Suppressor macrophage treated with lipopolysaccharide for 4 hours (primary cell): ENCODE measurements at regions not wholly inside any gene's neighbourhood (a gene's known extent, or its start where the extent isn't known, plus 50 kb on each side); places are given as distances from the start of the nearest gene placed in this dataset.
"Not testable (repeated sequence)": the region's sequence is repeated elsewhere in the genome, so short reads cannot be mapped to it uniquely, and the experiment has no call there.

Source experiments
- DNase-seq: peaks from one replicate; pipeline ENCODE4 v3.0.0-alpha.2; 2020

DNA sequence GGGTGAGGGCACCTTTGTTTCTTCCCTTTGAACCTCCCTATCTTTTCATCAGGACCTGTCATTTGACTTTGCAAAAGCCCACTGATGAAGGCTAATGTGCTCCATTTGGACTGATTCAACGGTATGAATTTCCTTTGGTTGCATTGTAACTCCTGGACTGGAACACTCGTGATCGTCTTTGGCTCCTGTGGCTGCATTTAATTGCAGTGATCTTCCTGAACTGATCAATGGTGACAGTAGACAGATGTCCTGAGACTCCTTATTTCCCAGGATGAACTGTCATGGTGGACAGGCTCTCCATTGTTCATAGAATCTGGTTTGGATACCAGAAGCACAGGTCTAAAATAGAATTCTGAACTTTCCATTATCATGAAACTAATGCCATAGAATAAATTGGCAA lies 224.8 kb upstream of the GAP43 start:
- DNase-seq, result no peak

DNA sequence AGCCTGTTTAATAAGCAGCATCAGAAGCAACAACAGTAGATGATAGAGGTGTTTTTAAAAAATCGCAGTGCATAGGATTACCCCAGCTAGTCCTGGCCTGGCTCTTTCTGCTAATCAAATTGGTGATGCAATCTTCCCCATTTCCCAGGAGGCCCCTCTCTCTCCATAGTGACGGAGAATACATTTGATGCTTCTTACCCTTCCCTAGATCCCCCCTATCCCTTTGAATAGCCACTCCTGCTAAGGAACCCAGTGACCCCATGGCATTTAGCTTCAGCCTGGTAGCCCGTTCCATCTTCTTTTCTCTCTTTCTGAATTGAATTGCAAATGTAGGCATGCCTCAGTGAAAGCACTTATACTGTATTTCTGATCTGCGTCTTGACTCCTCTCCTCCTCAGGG lies 223.6 kb upstream of the GAP43 start:
- DNase-seq, result no peak

DNA sequence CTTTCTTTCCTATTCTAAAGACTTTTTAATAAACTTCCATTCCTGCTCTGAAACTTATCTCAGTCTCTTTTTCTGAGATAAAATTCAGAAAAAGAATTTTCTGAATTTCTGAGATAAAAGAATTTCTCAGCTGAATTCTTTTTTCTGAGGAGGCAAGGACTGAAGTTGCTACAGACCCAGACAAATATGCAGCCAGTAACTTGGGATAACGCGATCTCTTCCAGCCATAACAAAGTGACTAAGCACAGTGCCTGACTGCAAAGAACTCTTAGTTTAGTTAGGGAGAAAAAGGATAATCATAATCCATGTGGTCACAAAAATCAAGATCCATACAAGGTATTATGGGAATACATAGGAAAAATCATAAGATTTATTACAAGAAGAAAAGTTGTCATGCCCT lies 222.0 kb upstream of the GAP43 start:
- DNase-seq, result no peak

DNA sequence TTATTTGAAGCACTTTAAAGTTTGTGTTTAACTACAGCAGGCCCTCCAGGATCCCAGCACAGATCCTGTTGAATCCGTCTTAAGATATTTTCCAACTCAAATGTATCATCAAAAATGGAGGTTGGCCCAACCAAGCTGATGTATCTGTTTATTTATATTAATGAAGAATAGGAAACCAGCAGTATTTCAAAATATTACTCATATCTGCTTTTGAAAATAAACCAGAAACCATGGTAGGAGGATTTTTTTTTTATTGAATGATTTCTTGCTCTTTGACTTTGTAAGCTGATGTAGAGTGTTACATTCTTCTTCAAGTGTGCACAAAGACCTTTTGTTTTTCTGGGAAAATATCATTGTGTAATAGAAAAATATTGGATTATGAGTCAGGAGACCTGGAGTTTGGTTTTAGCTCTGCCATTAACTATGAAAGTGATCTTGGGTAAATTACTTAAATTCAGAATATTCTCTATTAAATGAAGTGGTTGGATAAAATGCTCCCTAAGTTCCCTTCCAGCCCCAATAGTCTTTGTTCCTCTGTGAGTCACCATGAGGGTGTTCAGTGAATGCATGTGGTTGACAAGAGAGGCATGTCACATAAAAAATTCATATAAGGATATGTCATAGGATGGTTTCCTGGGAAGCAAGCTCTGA lies 221.3 kb upstream of the GAP43 start:
- DNase-seq, result no peak

DNA sequence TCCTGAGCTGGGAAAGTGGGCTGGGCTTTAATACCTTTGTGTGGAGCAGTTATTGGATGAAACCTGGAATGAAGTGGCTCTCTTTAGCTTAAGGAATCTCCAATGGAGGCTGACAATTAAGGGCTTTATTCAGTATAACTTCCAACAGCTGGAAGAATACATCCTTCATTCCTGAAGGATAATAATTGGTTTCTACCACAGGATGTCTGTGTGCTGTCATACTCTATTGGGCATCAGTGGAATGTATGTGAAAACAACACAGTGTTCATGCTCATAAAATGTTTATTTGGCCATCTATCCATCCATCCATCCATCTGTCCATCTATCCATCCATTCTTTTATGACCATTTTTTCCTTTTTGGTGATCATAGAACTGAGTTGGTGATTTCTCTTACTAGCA lies 220.7 kb upstream of the GAP43 start:
- no peak for DNase-seq

DNA sequence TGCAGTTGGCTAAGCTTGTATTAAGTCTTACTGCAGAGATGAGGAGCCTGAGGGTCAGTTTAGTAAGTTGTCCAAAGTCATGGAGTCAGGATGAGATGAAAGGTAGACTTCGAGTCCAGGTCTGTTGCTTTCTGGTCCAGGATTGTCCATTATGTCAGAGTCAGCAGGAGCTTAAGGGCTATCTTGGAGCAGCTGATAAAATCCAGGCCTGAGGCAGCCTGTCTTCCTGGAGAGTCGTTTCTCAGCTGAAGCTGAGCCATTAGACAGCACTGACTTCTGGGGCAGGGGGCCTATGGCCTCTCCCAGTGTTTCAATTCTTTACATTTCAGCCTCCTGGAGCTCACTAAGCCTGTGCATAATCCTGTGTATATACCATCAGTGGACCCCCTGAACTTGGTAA lies 219.5 kb upstream of the GAP43 start:
- no peak for DNase-seq

DNA sequence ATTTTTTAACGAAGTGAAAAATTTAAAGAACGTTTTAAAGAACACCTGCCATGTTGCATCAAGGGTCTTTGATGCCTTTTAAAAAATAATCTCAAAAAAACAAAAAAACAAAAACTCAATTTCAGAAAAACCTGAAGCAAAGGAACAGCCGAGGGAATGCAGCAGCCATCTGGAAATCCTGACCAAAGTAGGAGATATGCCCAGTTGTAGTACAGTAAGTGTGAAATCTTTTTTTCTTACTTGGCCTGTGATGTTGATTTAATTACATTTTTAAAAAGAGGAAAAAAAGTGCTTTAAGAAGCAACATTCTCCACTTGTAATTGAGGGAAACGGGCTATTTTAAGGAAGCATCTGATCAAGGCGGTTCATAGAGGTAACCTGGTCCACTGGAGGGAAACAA lies 213.7 kb upstream of the GAP43 start:
- no peak for DNase-seq

DNA sequence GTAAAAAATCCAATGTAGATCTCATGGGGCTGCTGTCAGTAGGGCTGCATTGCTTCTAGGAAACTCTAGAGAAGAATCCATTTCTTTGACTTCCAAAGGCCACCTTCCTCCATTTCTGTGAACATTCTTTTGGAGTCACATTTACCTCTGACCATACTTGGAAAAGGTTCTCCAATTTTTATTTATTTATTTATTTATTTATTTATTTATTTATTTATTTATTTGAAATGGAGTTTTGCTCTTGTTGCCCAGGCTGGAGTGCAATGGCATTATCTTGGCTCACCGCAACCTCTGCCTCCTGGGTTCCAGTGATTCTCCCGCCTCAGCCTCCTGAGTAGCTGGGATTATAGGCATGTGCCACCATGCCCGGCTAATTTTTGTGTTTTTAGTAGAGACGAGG lies 208.7 kb upstream of the GAP43 start:
- DNase-seq, result not testable (repeated sequence)

DNA sequence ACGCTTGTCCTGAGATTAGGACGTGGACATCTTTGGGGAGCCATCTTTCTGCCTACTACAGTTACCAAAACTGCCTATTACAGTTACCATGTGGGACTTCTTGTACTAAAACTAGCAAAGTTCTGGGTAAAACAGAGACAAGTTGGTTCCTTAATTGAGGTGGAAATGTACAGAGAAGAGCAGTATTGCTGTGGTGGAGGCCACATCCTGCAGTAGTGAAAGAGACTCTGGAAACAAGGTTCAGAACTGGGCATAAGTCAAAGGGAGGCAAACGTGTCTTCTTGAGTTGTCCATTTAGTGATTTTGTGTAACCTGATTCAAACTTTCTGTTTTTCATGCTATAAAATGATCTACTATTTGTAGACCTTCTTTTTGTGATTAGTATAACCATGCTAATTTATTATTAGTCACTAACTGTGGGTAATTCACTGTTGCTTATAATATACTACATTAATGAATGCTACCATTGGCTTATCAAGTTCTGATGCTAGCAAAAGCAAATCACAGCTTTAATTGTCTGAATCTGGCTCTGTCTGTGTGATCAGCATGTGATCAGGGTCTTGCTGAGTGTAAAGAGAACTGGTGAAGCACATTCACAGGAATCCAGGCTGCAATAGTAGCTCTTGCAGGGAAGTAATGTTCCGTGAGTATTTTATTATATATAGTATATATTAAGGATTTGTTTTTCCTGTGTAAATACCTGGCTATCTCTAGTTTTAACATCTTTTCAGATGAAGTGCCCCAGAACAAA lies 207.9 kb upstream of the GAP43 start:
- DNase-seq, result no peak

DNA sequence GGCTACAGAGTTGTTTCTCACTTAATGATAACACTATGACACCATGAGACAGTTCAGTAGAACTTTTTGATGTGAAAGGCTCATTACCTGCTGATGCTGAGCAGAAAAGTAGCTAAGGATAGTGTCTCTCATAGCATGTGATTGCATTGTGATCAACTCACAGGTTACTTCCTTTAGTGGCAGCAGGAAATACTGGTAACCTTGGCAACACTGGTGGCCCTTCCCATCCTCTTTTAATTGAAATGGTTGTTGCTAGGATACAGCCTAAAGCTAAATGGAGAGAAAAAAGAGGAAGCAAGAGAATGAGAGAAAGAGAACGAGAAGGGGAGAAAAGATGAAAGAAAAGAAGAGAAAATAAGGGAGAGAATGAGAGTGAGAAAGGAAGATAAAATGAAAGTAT lies 204.7 kb upstream of the GAP43 start:
- no peak for DNase-seq

DNA sequence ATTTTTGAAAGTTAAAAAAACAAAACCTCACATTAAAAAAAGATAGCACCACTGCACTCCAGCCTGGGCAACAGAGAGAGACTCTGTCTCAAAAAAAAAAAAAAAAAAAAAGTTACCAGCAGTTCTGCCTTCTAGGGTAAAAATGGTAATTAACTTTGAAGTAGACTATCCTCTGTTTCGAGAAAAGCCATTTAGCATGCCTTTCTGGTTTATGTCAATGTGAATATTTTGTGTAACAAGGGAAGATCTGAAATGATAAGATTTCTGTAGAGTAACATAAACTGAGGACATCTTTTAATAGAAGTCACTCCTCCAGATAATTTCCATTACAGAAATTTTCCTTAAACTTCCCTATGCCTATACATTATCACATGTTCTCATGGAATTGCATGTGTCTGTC lies 203.2 kb upstream of the GAP43 start:
- no peak for DNase-seq

DNA sequence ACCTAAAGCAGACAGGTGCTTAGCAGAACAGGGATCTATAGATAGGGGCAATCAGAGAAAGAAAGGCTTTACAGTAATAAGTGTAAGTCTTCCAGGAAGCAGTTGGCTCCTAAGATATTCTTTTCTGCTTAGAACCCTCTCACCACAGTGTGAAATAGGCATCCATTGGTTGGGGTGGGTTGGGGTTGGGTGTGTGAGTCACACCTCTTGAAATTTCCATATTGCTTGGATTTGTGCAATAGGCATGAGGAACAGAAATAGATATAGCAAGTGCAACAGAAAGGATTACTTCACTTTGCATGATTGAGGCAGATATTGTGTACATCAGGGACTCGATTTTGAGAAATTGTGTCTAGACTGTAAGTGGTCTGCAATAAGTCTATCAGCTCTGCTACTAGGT lies 200.1 kb upstream of the GAP43 start:
- DNase-seq, result peak; percentile 8

DNA sequence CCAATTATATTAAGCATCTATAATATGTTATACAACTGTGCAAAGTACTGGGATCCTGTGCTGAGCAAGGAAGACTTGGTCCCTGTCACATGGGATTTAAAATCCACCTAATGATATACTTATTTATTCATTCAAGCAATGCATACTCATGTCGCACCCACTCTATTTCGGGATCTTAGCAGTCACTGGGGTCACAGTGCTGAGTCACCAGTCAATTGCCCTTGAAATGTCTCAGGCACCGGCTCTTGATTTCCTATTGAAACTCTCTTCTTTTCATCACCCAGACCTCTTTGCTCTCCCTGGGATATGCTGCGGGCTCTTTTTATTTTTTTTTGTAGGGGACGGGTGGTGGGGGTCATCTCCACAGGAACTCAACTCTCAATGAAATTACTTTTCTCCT lies 194.5 kb upstream of the GAP43 start:
- DNase-seq, result no peak

DNA sequence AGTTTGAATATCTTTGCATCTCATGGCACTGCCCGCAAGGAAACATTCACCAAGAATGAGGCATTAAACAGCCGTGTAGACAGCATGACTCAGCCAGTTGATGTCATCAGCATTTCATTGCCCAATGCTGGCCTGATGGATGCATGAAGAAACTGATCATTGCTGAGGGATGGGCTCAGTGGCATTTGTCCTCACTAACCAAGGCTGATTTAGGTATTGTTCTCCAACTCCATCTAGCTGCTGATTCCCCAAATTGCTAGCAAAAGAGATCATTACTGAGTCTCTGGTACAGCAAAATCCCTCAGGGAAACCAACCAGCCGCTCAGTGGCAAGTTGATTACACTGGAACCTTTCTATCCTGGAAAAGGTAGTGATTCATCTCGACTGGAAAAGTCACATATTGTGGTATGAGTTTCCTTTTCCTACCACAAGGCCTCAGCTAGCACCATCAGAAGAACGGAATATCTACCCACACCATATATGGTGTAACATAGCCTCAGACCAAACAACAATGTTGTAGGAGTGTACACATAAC lies 186.5 kb upstream of the GAP43 start:
- DNase-seq, result peak; percentile 7

DNA sequence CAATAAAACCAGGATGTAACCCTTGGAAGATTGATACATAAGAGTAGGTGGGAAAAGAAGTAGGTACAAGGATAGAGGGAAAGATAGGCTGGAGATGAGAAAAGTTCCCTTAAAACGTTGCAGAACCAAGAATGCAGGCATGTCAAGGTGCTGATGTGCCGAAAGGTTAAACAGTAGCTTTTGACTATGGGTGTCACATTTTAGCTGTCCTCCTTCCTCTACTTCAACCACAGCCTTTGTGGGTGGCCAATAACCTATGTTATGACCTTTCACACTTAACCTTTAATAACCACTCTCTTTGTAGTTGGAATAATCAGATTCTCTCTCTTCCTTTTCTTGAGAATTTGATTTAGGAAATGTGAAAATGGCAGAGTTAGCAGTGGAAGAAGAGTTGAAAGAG lies 184.5 kb upstream of the GAP43 start:
- DNase-seq, result no peak

DNA sequence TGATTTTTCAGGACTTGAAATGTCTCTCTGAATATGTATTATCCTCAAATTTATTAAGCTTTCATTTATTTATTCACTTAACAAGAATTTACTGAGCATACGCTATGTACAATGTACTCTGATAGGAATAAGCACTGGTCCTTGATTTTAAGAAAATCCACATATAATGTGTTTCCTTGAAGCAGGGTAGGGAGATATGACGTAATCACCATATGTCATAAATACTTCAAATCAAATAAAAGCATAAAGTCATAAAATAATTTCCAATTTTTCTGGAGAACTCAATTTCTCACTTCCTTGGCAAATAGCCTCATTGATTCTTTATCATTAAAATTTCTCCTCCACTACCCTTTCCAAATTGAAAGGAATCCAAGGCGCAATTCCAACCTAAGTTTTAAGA lies 177.8 kb upstream of the GAP43 start:
- no peak for DNase-seq

DNA sequence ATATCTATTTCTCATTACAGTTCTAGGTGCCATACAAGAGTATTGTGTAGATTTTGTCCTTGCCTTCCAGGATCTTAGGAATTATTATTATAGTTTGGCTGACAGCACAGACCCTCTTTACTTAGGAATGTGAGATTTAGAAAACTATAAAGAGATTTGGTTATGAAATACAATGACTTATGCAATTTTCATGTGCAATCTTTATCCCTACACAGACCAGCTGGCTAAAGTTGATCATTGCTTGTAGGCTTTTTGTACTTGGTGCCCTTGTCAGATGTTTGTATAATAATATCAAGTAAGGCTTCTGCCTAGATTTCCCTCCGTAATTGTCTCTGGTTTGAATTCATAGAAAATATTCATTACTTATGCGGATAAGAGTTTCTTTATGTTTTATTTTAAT lies 174.5 kb upstream of the GAP43 start:
- no peak for DNase-seq

DNA sequence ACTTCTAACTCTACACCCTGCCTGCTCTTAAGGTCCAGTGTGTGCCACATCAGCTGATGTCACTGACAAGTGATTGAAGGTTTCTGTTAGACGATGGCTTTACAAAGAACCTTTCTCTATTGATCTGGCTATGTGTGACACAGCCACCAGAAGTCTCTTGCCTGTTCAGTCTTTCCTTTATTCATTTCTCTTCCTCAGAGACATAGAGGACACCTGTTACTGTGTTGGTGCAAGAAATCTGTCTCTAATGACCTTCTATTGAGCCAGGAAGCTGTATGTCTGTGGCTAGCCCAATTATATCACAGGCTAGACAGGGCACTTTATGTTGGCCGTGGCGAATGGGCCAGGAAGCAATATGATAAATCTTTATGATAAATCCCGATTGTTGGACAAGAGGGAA lies 173.3 kb upstream of the GAP43 start:
- DNase-seq, result no peak

DNA sequence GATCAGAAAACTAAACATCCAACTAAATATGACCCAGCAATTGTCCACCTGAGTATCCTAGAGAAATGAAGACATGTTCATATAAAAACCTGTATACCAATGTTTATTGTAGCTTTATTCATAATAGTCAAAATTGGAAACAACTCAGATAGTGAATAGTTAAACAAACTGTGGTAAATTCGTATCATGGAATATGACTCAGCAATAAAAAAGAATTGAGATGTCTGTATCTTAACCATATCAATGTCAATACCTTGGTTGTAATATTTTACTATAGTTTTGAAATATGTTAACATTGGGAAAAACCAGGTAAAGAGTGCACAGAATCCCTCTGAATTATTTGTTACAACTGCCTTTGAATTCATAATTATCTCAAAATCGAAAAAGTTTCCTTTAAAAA lies 159.3 kb upstream of the GAP43 start:
- DNase-seq, result no peak

DNA sequence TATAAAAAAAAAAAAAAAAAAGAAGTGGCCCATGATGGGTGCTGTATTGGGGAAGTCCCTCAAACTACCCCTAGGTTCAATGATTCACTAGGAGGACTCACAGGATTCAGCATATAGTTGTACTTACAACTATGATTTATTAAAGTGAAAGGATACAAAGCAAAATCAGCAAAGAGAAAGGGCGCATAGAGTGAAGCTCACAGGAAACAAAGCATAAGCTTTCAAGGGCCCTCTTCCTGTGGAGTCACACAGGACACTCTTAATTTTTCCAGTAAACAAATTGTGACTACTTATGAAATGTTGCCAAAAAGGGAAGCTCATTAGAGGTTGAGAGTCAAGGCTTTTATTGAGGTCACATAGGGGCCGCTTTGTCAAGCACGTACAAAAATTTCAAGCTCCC lies 153.7 kb upstream of the GAP43 start:
- peak; percentile 11 for DNase-seq

DNA sequence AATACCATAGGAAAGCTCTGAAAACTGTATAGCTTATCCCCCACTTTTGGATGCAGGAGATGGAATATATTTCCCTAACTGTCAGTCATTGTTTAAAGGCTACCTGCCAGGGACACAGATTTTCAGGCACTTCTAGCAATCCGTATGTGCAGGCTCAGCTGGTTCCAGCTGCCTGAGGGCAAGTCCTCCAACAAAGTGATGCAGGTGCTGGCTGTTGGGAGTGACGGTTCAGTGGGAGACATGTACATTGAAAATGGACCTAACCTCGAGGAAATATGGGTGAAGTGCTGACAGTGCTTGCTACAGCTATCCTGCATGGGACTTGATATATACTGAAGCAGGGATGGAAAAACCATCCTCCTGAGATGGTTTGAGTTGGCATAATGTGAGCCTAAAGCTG lies 153.1 kb upstream of the GAP43 start:
- no peak for DNase-seq

DNA sequence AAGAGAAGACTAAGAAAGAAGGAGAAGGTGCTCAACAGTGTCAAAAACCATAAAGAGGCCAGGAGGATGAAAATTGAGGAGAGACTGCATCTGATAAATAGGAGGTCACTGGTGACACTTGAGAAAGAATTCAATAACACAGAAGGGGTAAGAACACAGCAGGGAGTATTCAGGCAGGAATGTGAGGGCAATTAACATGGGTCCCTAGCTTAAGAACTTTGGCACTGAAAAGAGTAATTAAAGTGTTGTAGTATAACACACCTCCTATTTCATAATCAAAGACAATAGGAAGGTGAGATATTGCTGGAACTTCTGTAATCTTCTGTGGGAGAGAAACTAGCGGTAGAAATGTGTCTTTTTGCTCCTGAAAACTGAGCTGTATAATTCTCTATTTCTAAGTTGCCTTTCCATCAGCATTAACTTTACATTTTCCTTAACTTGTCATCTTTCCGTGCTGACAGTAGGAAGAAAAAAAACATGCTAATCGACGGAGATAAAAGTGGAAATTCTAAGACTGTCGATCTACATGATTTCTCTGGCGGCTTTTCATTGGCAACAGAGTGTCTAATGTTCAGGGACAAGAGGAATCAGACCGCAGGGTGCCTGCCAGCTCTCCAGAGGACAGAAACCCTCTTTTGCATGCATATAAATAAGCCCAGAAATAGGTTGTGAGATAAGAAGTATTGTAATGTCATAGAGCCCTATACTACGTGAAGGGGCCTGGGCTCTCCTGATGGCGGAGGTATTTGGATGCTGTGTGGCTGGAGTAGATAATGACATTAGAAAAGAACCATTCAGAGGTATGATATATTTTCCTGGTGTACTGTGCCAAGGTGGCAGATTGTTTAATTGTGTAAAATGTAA lies 147.9 kb upstream of the GAP43 start:
- no peak for DNase-seq

DNA sequence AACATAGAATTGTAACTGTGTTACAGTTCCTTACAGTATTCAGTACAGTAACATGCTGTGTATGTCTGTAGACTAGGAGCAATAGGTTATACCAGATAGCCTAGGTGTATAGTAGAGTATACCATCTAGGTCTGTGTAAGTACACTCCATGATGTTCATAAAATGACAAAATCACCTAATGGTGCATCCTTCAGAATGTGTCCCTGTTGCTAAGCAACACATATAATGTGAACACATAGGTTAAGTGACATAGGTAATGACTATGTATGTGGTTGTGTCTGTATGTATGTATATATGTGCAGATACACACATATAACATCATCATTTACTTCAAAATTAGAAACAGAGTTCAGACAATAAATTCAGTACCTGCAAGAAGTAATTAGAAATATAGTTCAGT lies 146.8 kb upstream of the GAP43 start:
- DNase-seq, result no peak

DNA sequence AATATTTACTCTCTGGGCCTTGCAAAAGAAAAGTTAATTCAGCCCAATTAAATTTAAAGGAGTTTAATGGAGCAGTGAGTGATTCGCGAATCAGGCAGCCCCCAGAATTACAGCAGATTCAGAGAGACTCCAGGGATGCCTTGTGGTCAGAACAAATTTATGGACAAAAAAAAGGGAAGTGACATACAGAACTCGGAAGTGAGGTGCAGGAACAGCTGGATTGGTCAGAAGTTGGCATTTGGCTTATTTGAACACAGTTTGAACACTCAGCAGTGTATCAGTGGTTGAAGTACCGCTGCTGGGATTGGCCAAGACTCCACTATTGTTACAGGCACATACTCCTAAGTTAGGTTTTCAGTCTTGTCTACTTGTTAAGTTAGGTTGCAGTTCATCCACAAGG lies 145.0 kb upstream of the GAP43 start:
- DNase-seq, result no peak
